ENCODE measurements at regions not wholly inside any gene's neighbourhood (a gene's known extent, or its start where the extent isn't known, plus 50 kb on each side); places are given as distances from the start of the nearest gene placed in this dataset.

DNA sequence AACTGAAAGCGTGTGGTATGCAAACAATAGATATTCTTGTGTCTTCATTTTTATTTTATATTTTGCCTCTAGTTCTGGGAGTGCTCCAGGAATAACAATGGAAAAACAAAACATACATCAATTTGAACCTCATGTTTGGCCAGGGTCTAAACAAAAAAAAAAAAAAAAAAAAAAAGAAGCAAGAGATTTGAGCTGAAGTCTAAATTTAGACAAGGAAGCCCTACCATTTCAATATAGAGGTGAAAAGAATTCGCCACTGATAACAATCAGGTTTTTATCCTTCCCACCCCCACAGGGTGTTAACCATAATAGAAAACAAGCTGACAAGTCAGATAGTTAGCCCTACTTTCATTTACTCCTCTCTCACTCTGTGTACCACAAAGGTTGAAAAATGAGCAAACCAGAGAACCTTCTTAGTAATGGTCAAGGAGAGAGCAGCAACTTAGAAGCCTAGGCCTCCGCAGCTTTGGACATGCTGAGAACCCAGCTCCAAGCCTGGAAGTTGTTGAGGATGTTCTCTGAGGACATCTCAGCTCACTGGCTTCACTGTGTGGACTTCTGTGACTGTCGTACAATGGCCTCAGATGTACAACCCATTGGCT lies 118.2 kb upstream of the HMHB1 start:
- DNase-seq (ENCODE audit: low spot score), result no peak

DNA sequence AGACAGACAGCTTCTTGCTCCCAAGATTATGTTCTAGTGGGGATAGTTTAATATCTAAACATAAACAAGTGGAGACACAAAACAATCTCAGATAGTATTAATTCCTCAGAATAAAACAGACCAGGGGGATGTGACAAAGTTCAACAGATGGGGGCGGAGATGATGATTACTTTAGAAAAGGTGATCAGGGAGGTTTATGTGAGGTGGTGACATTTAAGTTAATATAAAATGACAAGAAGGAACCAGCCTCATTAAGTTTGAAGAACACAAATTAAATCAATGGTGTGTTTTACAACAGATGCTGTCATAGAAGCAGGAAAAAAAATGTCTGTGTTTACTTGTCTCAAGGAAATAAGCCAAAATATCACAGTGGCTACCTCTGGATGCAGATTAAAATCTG lies 119.6 kb upstream of the HMHB1 start:
- DNase-seq (ENCODE audit: low spot score), result no peak

DNA sequence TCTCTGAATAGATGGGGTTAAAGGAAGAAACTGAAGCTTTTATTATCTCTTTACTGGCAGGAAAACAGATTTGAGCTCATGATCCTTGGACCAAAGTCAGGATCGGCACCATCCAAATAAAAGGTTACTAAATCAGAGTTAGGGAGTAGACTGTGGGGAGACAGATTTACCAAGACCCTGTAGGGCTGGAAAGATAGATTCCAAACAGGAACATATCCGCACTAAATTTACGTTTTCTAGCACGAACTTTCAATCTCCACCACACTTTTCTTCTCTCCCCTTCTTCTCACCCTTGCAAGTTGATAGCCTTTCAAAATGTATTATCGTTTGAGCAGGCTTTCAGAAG lies 120.0 kb upstream of the HMHB1 start:
- DNase-seq (ENCODE audit: low spot score), result no peak

DNA sequence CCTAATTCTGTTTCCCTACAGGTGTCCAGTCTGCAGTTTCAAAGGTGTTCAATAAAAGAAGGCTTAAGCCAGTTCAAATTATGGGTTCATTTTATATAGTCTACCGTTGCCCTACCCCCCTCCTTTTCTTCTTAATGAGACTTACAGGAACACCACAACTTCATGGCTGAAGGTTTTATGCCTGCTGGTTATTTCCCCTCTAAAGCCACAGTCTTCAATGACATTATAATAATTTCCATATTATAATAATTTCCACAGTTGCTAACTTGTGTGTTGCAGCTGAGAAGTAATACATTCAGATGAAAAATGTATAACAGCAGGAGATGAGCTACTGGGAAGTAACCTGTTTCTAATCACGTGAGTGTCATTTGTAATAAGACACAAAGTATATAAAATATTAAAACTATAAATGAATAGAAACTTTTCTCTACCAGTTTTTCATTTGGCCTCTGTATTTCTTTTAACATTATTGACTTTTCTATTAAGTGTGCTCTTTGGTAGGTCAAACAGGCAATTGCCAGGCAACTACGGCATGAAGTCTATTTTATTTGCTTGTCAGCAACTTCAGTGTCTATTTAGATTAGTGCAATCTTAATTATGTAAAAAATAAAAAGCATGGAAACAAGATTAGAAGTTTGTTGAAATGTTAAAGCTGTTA lies 120.5 kb upstream of the HMHB1 start:
- no peak for DNase-seq (ENCODE audit: low spot score)

DNA sequence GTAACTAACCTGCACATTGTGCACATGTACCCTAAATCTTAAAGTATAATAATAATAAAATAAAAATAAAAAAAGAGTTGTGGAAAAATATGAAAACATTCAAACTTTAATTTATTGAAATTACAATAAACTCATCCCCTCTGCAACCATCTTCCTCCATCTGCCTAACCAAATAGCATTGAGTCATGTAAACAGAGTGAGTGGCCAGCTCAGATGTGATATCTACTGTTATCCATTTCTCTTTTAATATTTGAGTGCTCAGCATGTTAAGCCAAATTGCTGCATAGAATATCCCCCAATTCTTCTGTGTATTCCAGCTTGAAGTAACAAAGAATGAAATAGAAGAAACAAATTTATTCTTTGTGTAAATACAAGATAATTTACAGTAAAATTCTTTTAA lies 124.4 kb upstream of the HMHB1 start:
- no peak for DNase-seq (ENCODE audit: low spot score)

DNA sequence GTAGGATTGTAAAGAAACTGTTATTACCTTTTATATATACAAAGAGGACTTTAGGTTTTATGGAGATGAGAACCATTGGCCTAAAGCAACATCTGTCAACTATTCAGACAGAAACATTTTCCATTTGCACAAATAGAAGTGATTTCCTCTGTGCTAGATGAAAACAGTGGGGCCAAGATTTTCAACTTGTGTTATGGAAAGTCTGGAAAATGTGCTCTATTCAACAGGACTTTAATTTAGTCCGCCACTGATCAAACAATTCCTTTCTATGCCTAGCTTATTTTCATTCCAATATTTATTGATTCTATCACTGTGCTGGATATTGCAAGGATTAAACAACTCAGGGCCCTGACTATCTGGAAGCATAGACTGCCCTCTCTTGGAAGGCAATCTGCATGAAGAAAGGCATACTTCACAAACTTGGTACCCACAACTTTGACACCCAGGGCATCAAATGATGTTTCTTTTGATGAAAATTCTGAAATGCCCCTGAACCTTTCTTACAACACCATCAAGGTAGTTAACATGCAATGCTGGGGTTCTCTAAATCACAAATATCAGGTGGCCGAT lies 126.6 kb upstream of the HMHB1 start:
- no peak for DNase-seq (ENCODE audit: low spot score)

DNA sequence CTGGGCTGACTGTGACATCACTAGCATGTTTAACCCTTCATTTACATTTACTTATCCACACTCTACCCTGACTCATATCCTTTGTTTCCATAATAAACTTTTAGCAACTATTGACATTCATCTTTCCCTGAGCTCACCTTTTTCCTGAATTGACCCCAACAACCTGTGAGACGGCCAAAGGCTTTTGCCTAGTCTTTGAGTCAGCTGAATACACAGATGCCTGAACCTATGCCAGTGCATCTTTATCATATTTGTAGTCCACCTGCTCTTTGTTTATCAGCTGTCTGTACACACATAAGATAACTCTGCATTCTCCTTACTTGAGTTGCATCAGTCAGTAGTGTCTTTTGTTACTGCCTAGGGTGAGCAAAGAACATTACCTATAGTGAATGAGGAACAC lies 128.5 kb upstream of the HMHB1 start:
- DNase-seq (ENCODE audit: low spot score), result no peak

DNA sequence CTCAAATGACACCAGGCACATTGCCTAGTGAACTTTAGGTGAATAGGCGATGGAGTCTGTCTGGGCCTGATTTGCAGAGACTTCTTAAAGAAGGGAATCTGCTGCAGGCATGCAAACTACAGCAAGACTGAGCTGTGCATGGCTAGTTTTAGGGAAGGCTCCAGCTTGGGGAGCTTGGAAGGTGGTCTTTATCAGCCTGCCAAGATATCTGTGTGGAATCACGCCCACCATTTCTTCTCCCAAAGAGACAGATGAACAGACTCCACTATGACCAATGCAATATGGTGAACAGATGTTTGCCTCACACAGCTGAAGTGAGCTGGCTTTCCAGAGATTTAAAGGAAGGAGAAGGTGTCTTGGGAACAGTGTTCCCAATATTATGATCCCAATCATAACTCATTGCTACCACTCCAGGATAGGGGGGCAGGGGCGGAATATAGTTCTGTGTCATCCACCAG lies 129.0 kb upstream of the HMHB1 start:
- DNase-seq (ENCODE audit: low spot score), result no peak

DNA sequence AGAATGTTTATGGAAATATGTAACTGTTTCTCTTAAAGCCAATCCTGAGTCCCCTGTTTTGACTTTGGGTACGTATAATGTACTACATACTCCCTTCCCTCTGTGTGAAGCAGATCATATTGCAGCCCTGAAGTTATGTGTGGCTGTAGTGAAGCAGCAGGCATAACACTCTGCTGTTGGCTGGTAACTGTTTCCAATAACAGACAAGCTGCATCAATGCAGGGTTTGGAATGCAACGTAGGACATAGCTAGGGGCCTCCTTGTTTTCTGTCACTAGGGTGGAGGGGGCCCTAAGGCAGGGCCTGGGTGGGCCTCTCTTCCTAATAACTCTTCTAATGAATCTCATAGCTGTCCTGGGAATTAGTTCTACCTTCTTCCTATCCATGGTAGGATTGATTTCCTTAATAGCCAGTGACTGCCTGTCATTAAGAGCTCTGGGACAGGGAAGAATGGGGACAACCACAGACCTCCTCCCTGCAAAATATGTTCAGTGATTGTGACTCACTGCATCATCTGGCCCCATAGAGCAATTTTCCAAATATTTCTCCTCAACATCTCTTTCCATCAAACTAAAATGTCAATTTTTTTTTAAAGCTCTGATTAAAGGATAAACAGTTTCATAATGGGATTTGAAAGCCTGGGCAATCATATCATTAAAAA lies 129.6 kb upstream of the HMHB1 start:
- no peak for DNase-seq (ENCODE audit: low spot score)

DNA sequence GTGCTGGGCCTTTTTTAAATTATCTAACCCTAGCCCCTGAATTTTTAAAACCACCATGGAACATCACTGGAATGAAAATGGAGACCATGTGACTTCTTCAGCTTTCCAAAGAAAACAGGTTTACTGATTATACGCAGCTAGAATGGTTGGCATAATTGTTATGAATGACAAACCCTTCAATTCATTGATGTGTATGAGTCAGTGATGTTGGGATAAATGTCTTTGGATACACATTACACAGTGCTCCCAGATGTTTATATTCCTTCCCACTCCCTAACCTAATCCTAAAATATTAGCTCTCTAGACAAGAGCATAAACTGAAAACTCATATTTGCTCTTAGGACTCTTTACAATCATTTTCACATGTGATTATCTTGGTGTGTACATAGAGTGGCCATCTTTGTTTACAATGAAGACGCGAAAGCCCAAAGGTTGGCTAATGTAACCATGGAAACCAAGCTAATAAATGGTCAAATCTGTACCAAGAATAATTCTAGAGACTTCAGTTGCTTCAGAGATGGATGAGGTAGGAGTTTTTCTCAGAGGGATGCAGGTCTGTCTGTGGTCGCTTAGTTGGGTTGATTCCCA lies 131.2 kb upstream of the HMHB1 start:
- peak; percentile 3 for DNase-seq (ENCODE audit: low spot score)

DNA sequence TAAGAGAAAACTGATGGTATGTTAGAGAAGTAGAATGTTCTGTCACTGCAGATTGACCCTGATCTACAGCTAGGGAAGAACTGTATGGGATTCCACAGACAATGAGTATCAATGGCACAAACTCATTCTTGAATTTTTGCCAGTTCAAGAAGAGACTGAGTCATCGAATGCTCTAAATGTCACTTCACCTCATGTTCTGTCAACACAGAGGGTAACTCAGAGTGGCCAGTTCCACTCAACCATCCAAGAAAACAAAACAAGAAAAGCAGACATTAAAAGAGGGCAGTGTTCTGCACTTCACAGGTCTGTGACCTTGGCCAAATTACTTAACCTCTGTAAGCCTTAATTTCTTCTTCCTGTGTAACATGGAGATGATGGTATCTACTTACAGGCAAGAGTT lies 132.2 kb upstream of the HMHB1 start:
- peak; percentile 7 for DNase-seq (ENCODE audit: low spot score)

DNA sequence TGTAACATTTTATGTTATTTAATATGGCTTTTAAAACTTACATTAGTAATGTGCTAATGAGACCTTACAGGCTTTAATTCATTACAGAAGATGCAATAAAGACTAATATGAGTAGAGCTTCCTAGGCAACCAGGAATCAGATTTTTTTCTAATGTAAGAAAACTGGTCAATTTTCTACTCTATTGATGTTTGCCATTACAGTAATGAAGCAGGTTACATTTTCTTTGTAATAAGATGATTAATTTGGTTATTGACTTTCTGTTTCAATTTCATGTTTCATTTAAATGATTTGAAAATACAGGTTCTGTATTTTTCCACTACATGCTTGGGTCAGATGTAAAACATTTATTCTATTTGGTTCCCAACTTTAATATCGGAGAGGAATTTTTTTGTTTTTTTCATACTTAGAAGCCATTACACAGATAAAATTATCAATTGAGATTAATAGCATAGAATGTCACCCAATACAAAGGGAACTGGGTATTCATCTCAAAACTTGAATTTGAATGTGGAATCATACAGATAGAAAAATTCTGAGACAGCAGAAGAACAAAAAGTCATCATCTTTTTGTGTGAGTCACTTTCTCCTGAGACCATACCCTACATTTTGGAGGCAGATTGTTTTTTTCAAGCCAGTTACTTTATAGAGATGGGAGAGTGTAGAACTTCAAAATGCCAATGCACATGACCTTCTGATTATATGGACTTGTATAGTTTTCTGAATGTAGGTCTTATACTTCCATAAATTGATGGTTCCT lies 133.6 kb upstream of the HMHB1 start:
- no peak for DNase-seq (ENCODE audit: low spot score)

DNA sequence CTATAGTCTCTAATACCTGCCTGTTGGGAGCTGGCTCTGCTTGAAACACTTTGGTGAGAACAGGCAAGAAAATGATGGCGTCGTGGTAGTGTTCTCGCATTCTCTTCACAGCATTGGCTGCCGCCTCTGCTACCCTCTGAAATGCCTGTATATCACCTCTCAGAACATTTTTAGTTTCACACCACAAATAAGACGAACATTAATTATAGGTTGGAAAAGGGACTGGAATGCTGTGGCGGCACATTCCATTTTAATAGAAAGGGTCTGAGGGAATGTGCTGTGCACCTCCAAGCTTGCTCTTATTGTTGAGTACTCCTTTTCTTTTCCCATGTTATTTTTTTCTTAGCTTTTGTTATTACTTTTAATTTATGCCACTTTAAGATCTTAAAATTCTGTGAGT lies 134.6 kb upstream of the HMHB1 start:
- no peak for DNase-seq (ENCODE audit: low spot score)

DNA sequence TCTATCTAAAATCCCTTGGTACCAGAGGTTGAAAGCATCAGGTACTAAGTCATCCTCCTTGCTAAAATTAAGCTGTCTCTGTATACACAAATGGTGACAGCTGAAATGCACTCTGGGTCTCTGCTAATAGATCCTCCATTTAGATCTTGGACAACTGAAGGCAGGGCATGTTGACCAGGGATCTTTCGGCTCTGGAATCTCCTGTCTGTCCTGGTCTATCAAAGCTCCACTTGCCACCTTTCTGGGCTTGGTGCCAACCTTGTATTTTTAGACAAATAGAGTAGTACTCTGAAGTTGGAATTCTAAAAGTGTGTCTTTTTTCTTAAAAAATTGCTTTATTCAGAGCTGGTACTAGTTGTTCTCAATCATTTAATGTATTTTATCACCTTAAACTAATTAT lies 135.2 kb upstream of the HMHB1 start:
- DNase-seq (ENCODE audit: low spot score), result no peak

DNA sequence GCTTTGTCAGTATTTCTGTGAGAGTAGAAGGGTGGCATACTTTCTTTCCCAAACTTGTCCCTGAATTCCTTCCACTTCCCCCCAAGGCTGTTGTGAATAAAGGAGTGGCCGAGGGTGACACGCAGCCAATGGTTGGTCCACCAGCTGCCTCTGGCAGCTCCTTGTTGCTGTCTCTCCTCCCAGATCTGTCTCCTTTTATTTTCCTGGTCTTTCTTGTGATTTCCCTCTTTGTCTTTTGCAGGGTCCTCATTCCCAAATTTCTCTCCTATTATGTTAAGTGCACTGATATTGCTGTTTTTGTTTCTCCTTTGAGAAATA lies 137.5 kb upstream of the HMHB1 start:
- no peak for DNase-seq (ENCODE audit: low spot score)

DNA sequence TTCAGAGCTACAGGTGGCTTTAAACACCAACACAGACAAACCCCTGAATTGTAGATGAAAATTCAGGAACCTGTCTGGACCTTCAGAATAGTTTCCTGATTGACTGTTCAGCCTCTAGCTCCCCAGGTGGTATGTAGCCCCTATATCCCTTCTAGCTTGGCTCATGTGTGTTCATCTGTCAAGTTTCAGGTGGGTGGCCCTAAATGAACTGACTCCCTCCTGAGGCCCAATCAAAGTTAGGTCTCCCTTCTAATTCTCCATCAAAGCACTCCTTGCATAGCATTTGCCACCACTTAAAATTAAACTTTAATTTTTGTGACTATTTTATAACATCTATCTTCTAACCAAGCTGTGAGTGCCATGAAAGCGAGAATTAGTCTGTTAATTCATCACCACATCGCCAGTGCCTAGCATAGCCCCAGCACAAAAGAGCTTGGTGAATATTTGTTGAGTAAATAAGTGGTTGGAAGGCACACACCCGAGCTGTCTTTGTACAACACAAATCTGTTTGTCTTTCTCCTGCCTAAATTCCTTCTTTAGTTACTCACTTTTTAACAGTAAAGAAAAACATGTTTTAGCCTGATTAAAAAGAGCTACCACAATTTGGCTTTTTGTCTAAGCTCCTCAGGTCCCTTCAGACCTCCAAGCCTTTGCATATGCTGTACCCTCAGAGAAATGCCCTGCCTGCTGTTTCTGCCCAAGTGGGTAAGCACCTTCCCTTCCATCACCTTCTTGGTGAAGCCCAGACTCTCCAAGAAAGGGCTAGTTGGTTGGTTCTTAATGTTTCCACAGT lies 138.1 kb upstream of the HMHB1 start:
- no peak for DNase-seq (ENCODE audit: low spot score)

DNA sequence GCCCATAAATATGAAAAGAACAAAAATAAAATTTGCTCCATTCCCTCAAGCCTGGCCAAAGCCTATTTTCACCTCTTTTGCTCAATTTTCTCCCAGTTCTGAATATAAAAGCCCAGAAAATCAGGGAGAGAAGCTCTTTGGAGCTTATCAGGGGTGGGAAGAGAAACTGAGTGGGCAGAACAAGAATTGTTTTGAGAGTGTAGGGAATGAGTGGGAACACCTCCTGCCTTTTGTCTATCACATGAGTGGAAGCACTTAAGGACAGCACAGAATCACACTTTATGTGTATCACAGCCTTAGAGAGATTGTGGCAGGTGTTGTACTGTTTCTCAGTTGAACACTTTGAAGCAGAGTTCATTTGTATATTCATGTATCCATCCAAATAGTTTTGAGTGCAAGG lies 139.2 kb upstream of the HMHB1 start:
- no peak for DNase-seq (ENCODE audit: low spot score)

DNA sequence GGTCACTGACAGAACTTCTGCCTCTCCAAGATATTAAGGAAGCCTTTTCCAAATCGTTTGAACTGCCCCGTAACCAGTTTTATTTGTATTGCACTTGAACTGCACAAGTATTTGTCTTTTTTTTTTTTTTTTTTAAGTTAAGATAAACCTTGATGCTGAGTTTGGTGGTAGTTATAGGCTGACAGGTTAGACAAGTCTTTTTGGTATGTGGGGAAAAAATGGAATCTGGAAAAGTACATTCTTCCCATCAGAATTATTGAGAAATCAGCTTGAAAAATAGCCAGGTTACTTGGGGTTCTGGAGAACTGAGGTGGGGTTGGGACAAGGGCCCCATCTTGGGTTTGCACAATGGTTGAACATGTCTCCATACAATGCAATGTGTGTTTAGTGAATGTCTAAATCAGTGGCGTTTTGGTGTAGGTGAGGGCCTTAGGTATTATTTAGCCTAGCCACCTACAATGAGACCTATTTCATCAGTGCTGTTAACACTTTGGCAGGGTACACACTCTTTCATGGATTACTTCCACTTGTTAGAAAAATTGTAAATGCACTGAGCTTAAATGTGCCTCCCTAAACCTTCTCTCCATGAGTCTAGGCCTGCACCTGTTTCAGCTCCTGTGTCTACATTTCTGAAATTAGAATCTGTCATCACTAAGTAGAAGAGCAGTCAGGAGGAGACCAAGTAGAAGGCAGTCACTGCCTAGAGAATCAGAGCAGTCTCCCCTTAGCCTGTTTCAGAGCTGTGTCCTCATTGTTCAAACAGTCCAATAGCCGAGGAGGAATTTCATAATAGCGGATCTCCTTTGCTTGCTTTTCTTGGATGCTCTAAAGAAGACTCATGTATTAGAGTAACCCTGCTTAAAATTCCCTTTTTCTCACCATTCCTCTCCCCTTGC lies 140.0 kb upstream of the HMHB1 start:
- DNase-seq (ENCODE audit: low spot score), result no peak

DNA sequence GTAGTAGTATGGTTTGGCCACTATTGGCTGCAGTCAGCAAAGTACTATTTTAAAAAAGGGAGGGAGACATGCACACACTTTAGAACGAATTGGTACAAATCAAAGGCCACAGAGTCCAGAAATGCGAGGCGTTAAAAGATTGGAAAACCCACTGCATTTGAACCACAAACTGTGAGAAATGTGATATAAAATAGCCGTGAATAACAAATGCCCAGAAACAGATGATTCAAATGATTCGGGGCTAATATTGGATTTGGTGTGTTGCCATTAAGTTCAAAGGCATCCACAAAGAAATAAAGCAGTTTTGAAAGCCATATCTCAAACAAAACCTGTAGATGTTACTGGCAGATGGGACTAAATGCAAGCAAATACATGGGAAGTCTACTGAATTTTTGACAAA lies 140.9 kb upstream of the HMHB1 start:
- DNase-seq (ENCODE audit: low spot score), result no peak

DNA sequence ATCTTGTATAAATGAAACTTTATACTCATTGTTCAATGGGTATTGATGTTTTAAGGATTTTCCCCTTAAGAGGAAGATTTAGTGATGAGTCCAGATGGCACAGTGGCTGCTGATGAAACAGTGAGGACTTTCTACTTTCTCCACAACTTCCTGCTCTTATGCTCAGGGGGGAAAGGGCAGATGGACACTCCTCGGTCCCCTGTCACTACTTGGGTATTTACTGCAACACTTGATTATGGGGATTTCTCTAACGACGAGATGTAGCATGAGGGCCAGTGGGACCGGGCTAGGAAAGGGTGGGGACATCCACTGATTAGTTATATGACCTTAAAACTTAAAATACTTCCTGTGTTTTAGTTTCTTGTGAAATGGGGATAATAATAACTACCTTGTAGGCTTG lies 146.1 kb upstream of the HMHB1 start:
- no peak for DNase-seq (ENCODE audit: low spot score)

DNA sequence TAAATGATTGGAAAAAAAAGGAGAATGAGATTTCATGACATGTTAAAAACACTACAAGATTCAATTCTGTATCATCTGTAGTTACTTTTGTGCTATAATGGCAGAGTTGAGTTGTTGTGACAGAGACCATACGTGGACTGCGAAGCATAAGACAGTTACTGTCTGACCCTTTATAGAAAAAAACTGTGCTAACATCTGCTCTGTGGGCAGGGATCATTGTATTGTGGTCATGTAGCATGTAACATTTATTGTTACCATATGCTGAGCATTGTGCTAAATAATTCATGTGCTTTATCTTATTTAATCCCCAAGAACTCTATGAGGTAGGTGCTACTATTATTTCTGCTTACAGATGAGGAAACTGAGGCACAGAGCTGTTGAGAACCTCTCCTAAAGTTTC lies 147.3 kb upstream of the HMHB1 start:
- DNase-seq (ENCODE audit: low spot score), result no peak
